Bronchial epithelial cell (primary cell): ENCODE measurements at regions not wholly inside any gene's neighbourhood (a gene's known extent, or its start where the extent isn't known, plus 50 kb on each side); places are given as distances from the start of the nearest gene placed in this dataset.

Source experiments
- DNase-seq: peaks from one replicate; pipeline ENCODE4 v3.0.0-alpha.2; 2010; ENCODE audit warnings: low read depth
- FAIRE-seq: peaks from 2 replicates; lab custom pipeline; 2011; peaks lifted over from hg19 to GRCh38; lab: Jason Lieb, UNC
- H3K27me3 ChIP-seq: 2 replicates; pipeline ENCODE4 v1.5.1; 2011; ENCODE audit warnings: low read length; ENCODE audit not compliant: control insufficient read depth, insufficient read depth
- H3K36me3 ChIP-seq: 2 replicates; pipeline ENCODE4 v1.5.1; 2011; ENCODE audit warnings: low read length; ENCODE audit not compliant: control insufficient read depth, insufficient read depth
- H3K4me3 ChIP-seq: 2 replicates; pipeline ENCODE4 v1.5.1; 2011; ENCODE audit warnings: mild to moderate bottlenecking, low read depth, low read length, control low read depth
- CTCF ChIP-seq: IDR thresholded peaks from 2 replicates; pipeline ENCODE4 v1.5.1; 2011; ENCODE audit warnings: mild to moderate bottlenecking, moderate library complexity, low read length, control low read depth, inconsistent platforms; ENCODE audit not compliant: insufficient read depth, severe bottlenecking

- Histone ChIP-seq H3K27me3 (no peaks in the 10 kb centered on the region), H3K4me3 (no peak overlapping the region), H3K36me3 (no peaks in the 10 kb centered on the region)
- DNase-seq (no peak), FAIRE-seq (no peak)
- TF ChIP-seq CTCF: no peak
Observed at GRCh38 chr4:14518136-14518535, 484.1 kb upstream of the CPEB2 start.

DNA sequence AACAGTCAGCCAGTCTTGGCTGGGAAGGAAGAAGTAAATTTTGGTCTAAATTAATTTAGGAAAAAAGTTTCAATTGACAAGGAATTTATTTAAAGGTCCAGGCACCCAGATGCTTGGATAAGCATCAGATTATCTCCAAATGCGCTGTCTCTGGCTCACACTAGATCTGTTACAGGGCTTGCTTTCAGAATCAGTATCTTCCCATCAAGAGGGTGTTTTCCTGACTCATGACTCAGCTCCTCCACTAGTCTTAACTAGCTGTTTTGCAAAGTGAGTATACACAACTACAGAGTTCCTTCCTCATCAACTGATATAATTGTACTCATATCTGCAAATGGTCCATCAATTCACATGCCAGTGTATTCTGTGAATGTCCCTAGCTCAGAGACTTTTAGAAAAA lies 482.1 kb upstream of the CPEB2 start:
- peak; percentile 48 for DNase-seq
- TF ChIP-seq CTCF: no peak

GRCh38 chr4:14524276-14524675 lies 478.0 kb upstream of the CPEB2 start:
- TF ChIP-seq CTCF: no peak
- no peak for FAIRE-seq
- Histone ChIP-seq H3K36me3 (no peaks in the 10 kb centered on the region), H3K4me3 (no peak overlapping the region), H3K27me3 (no peaks in the 10 kb centered on the region)
- DNase-seq: no peak

More for the DNA sequence above, 482.1 kb upstream of the CPEB2 start:
- Histone ChIP-seq H3K27me3 (no peaks in the 10 kb centered on the region), H3K36me3 (no peaks in the 10 kb centered on the region), H3K4me3 (no peak overlapping the region)
- FAIRE-seq: no peak

DNA sequence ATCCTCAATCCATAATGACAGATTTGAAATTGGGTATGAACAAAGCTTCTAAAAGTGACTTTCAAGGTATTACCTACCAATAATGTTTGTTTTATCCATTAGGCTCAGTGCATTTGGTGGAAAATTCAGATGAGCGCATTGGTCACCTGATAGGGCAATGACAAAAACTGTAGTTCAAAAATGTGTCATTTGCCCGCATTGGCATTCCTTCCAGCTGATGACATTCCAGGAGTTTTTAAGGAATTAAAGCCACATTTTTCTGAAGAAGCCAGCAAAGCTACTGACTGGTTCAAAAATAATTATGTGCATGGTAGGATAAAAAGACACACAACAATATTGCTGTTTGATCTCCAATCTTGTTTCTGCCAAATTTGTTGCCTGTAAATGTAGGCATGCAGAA lies 473.4 kb upstream of the CPEB2 start:
- H3K4me3 ChIP-seq: no peak overlapping the region
- no peaks in the 10 kb centered on the region for H3K36me3 ChIP-seq
- DNase-seq (no peak), FAIRE-seq (no peak)
- H3K27me3 ChIP-seq: no peaks in the 10 kb centered on the region
- no peak for TF ChIP-seq CTCF

GRCh38 chr4:14529653-14530052 lies 472.6 kb upstream of the CPEB2 start:
- Histone ChIP-seq H3K36me3 (no peaks in the 10 kb centered on the region), H3K27me3 (no peaks in the 10 kb centered on the region), H3K4me3 (no peak overlapping the region)
- FAIRE-seq: no peak
- no peak for TF ChIP-seq CTCF
- peak; percentile 9 for DNase-seq

DNA sequence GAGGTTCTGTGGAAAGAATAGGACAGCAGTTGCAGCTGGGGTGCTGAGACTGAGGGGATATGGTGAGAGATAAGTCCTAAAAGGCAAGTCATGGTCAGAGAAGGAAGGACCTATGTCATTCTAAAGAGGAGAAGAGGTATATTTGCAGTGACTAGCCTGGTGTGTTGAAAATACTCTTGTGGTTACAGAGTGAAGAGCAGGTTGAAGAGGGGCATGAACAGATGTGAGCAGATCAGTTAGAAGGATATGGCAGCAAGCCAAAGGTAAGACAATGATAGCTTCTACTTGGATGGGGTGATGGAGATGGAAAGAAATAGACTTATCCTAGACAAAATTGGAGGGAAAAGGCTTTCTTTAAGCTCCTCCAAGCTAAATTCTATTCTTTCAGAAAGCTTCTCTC lies 469.8 kb upstream of the CPEB2 start:
- Histone ChIP-seq H3K36me3 (no peaks in the 10 kb centered on the region), H3K27me3 (no peaks in the 10 kb centered on the region), H3K4me3 (no peak overlapping the region)
- TF ChIP-seq CTCF: no peak
- DNase-seq (no peak), FAIRE-seq (no peak)
